ENCODE measurements at regions not wholly inside any gene's neighbourhood (a gene's known extent, or its start where the extent isn't known, plus 50 kb on each side); places are given as distances from the start of the nearest gene placed in this dataset.
A peak's percentile ranks its signal among the peaks of the same experiment; 100 is the strongest.

- TF ChIP-seq BCL6 (CRISPR knock-in tag; IDR thresholded peaks at IDR 0.05): no peak; the same call in 1 of the 2 replicates
- TF ChIP-seq ZNF614 (CRISPR knock-in tag; IDR thresholded peaks at IDR 0.05; ENCODE audit: borderline replicate concordance): no peak
- no peak for TF ChIP-seq KLF6 (CRISPR knock-in tag; IDR thresholded peaks at IDR 0.05)
- no peak for TF ChIP-seq KAT7 (CRISPR knock-in tag; IDR thresholded peaks at IDR 0.05; ENCODE audit: borderline replicate concordance)
- TF ChIP-seq ZFP82 (CRISPR knock-in tag; IDR thresholded peaks at IDR 0.05; ENCODE audit: borderline replicate concordance): no peak
- TF ChIP-seq MAFK (conservative IDR thresholded peaks at IDR 0.05 in 1 of 2, IDR thresholded peaks at IDR 0.05 in 1 of 2; ENCODE audit: low read length in 2 of 2): no peak
- no peak for TF ChIP-seq ZNF556 (CRISPR knock-in tag; IDR thresholded peaks at IDR 0.05; ENCODE audit: borderline replicate concordance)
- no peak for TF ChIP-seq ATAD3A (CRISPR knock-in tag; IDR thresholded peaks at IDR 0.05)
- TF ChIP-seq JUN (CRISPR knock-in tag; IDR thresholded peaks at IDR 0.05): no peak
- no peak for TF ChIP-seq CCDC6 (CRISPR knock-in tag; IDR thresholded peaks at IDR 0.05)
- peak; percentile 55; the same call in 1 of the 2 replicates for TF ChIP-seq ZFX (CRISPR knock-in tag; IDR thresholded peaks at IDR 0.05; ENCODE audit: low read depth)
- no peak for TF ChIP-seq ZIK1 (CRISPR knock-in tag; IDR thresholded peaks at IDR 0.05; ENCODE audit: borderline replicate concordance, low read depth)
- TF ChIP-seq ZNF12 (CRISPR knock-in tag; IDR thresholded peaks at IDR 0.05): no peak
- no peak for TF ChIP-seq PRDM15 (CRISPR knock-in tag; IDR thresholded peaks at IDR 0.05)
- no peak for TF ChIP-seq ZNF549 (CRISPR knock-in tag; IDR thresholded peaks at IDR 0.05)
- no peak for TF ChIP-seq ZNF10 (CRISPR knock-in tag; IDR thresholded peaks at IDR 0.05; ENCODE audit: borderline replicate concordance, low read depth)
- TF ChIP-seq ZSCAN21 (CRISPR knock-in tag; IDR thresholded peaks at IDR 0.05; ENCODE audit: borderline replicate concordance): no peak
- no peak for TF ChIP-seq MAF1 (CRISPR knock-in tag; IDR thresholded peaks at IDR 0.05; ENCODE audit: borderline replicate concordance)
- no peak for TF ChIP-seq EP300 (IDR thresholded peaks at IDR 0.05; ENCODE audit: low read depth in 2 of 2, low read length in 2 of 2)
- TF ChIP-seq EP300 (CRISPR knock-in tag; IDR thresholded peaks at IDR 0.05; ENCODE audit: borderline replicate concordance): no peak
- TF ChIP-seq POGZ (CRISPR knock-in tag; IDR thresholded peaks at IDR 0.05): peak; percentile 48; the same call in 1 of the 2 replicates
- no peak for TF ChIP-seq ZBTB2 (CRISPR knock-in tag; IDR thresholded peaks at IDR 0.05; ENCODE audit: low read depth)
- no peak for TF ChIP-seq ZNF547 (CRISPR knock-in tag; IDR thresholded peaks at IDR 0.05)
- no peak for TF ChIP-seq ZNF850 (CRISPR knock-in tag; conservative IDR thresholded peaks at IDR 0.05)
- TF ChIP-seq ZNF878 (CRISPR knock-in tag; IDR thresholded peaks at IDR 0.05): no peak
- TF ChIP-seq ETV6 (CRISPR knock-in tag; conservative IDR thresholded peaks at IDR 0.05): no peak
- TF ChIP-seq RFXAP (CRISPR knock-in tag; IDR thresholded peaks at IDR 0.05; ENCODE audit: borderline replicate concordance): no peak
- TF ChIP-seq ZNF768 (CRISPR knock-in tag; IDR thresholded peaks at IDR 0.05): no peak
Measured at GRCh38 chr10:65570143-65571010, 1355.5 kb upstream of the LRRTM3 start (continued).

Measured in HepG2 (cell line).